H9 (cell line): ENCODE measurements at regions not wholly inside any gene's neighbourhood (a gene's known extent, or its start where the extent isn't known, plus 50 kb on each side); places are given as distances from the start of the nearest gene placed in this dataset.

ENCODE experiments used
- DNase-seq: peaks from one replicate; pipeline ENCODE4 v3.0.0-alpha.2; 2017
- H2AFZ ChIP-seq: one replicate; pipeline ENCODE4 v1.6.1; 2013; ENCODE audit warnings: mild to moderate bottlenecking, low read length, control low read depth, moderate library complexity
- H2AK5ac ChIP-seq: 2 replicates; pipeline ENCODE4 v1.6.1; 2013; ENCODE audit warnings: low read length, control low read depth, mixed read lengths; ENCODE audit not compliant: insufficient read length
- H2BK120ac ChIP-seq: one replicate; pipeline ENCODE4 v1.6.1; 2013; ENCODE audit warnings: low read depth, mild to moderate bottlenecking, low read length, control low read depth, inconsistent platforms; ENCODE audit not compliant: poor library complexity, severe bottlenecking
- H2BK12ac ChIP-seq: 2 replicates; pipeline ENCODE4 v1.6.1; 2013; ENCODE audit warnings: low read length, control low read depth, mixed read lengths, low read depth; ENCODE audit not compliant: insufficient read length
- H2BK15ac ChIP-seq: 2 replicates; pipeline ENCODE4 v1.6.1; 2013; ENCODE audit warnings: low read depth, low read length, control low read depth
- H2BK20ac ChIP-seq: one replicate; pipeline ENCODE4 v1.6.1; 2013; ENCODE audit warnings: low read depth, mild to moderate bottlenecking, low read length, control low read depth, inconsistent platforms; ENCODE audit not compliant: poor library complexity, severe bottlenecking
- H2BK5ac ChIP-seq: 2 replicates; pipeline ENCODE4 v1.6.1; 2013; ENCODE audit warnings: low read length, control low read depth, mixed read lengths; ENCODE audit not compliant: insufficient read length
- H3K14ac ChIP-seq: 2 replicates; pipeline ENCODE4 v1.6.1; 2013; ENCODE audit warnings: low read length, control low read depth; ENCODE audit not compliant: insufficient read depth
- H3K18ac ChIP-seq: 2 replicates; pipeline ENCODE4 v1.6.1; 2013; ENCODE audit warnings: low read depth, mild to moderate bottlenecking, mixed read lengths, low read length, control low read depth; ENCODE audit not compliant: insufficient read length
- H3K23ac ChIP-seq: 2 replicates; pipeline ENCODE4 v1.6.1; 2013; ENCODE audit warnings: low read length, control low read depth, mixed read lengths, low read depth; ENCODE audit not compliant: insufficient read length
- H3K23me2 ChIP-seq: 2 replicates; pipeline ENCODE4 v1.6.1; 2013; ENCODE audit warnings: low read depth, mild to moderate bottlenecking, mixed read lengths, low read length, control low read depth; ENCODE audit not compliant: insufficient read length, poor library complexity, severe bottlenecking
- H3K27ac ChIP-seq: 2 replicates; pipeline ENCODE4 v1.5.1; 2013; ENCODE audit warnings: low read length, control low read depth, mixed read lengths, low read depth; ENCODE audit not compliant: insufficient read length
- H3K27me3 ChIP-seq: 2 replicates; pipeline ENCODE4 v1.6.1; 2013; ENCODE audit warnings: low read length, control low read depth, inconsistent platforms; ENCODE audit not compliant: insufficient read depth
- H3K4ac ChIP-seq: 2 replicates; pipeline ENCODE4 v1.6.1; 2013; ENCODE audit warnings: low read depth, mild to moderate bottlenecking, control low read depth, inconsistent platforms, low read length, moderate library complexity
- H3K4me1 ChIP-seq: 2 replicates; pipeline ENCODE4 v1.6.1; 2013; ENCODE audit warnings: low read length, control low read depth, inconsistent platforms; ENCODE audit not compliant: insufficient read depth
- H3K4me2 ChIP-seq: 2 replicates; pipeline ENCODE4 v1.6.1; 2013; ENCODE audit warnings: low read length, control low read depth, mixed read lengths; ENCODE audit not compliant: insufficient read length, insufficient read depth
- H3K56ac ChIP-seq: 2 replicates; pipeline ENCODE4 v1.6.1; 2013; ENCODE audit warnings: low read depth, mild to moderate bottlenecking, mixed read lengths, low read length, control low read depth; ENCODE audit not compliant: insufficient read length
- H3K79me1 ChIP-seq: 2 replicates; pipeline ENCODE4 v1.6.1; 2013; ENCODE audit warnings: low read depth, mild to moderate bottlenecking, moderate library complexity, low read length, control low read depth, inconsistent platforms; ENCODE audit not compliant: insufficient read depth, poor library complexity, severe bottlenecking
- H3K79me2 ChIP-seq: 2 replicates; pipeline ENCODE4 v1.6.1; 2013; ENCODE audit warnings: low read length, control low read depth, inconsistent platforms; ENCODE audit not compliant: insufficient read depth
- H3K9ac ChIP-seq: 2 replicates; pipeline ENCODE4 v1.6.1; 2013; ENCODE audit warnings: low read length, control low read depth, mixed read lengths; ENCODE audit not compliant: insufficient read length; ENCODE audit errors: extremely low read depth
- H3K9me3 ChIP-seq: one replicate; pipeline ENCODE4 v1.6.1; 2013; ENCODE audit warnings: low read depth, low read length, inconsistent platforms; ENCODE audit not compliant: control insufficient read depth
- H3T11ph ChIP-seq: one replicate; pipeline ENCODE4 v1.6.1; 2013; ENCODE audit warnings: mild to moderate bottlenecking, low read length, control low read depth, inconsistent platforms
- H4K20me1 ChIP-seq: one replicate; pipeline ENCODE4 v1.6.1; 2013; ENCODE audit not compliant: control insufficient read depth, insufficient read length, insufficient read depth
- H4K5ac ChIP-seq: 2 replicates; pipeline ENCODE4 v1.6.1; 2013; ENCODE audit warnings: low read depth, mild to moderate bottlenecking, mixed read lengths, low read length, control low read depth; ENCODE audit not compliant: insufficient read length
- H4K8ac ChIP-seq: replicated peaks from 2 replicates; pipeline ENCODE4 v1.6.1; 2013; ENCODE audit warnings: low read length, control low read depth, mixed read lengths, low read depth; ENCODE audit not compliant: insufficient read length
- H4K91ac ChIP-seq: 2 replicates; pipeline ENCODE4 v1.6.1; 2013; ENCODE audit warnings: low read depth, mild to moderate bottlenecking, moderate library complexity, mixed read lengths, low read length, control low read depth; ENCODE audit not compliant: insufficient read length
- H3K27ac Mint-ChIP-seq, 3 experiments: 2 replicates in 2 of 3; 3 replicates in 1 of 3; pipeline ENCODE4 v1.8.0; 2020 to 2021; ENCODE audit warnings: mixed read lengths in 3 of 3, mild to moderate bottlenecking in 1 of 3, moderate library complexity in 1 of 3
- H3K27me3 Mint-ChIP-seq: 2 replicates; pipeline ENCODE4 v1.8.0; 2021; ENCODE audit warnings: low read depth, mild to moderate bottlenecking, moderate library complexity, mixed read lengths
- H3K36me3 Mint-ChIP-seq, 3 experiments: 2 replicates in 2 of 3; 3 replicates in 1 of 3; pipeline ENCODE4 v1.8.0; 2020 to 2021; ENCODE audit warnings: low read depth in 3 of 3, mixed read lengths in 3 of 3; ENCODE audit not compliant: insufficient read depth in 1 of 3
- H3K4me1 Mint-ChIP-seq, 2 experiments: 2 replicates each; pipeline ENCODE4 v1.8.0; 2020; ENCODE audit warnings: mixed read lengths in 2 of 2
- H3K4me3 Mint-ChIP-seq, 2 experiments: 2 replicates in 1 of 2; 3 replicates in 1 of 2; pipeline ENCODE4 v1.8.0; 2020 to 2021; ENCODE audit warnings: mild to moderate bottlenecking in 2 of 2, mixed read lengths in 2 of 2, moderate library complexity in 1 of 2
- H3K9me3 Mint-ChIP-seq, 2 experiments: 2 replicates in 1 of 2; 3 replicates in 1 of 2; pipeline ENCODE4 v1.8.0; 2020; ENCODE audit warnings: mild to moderate bottlenecking in 2 of 2, mixed read lengths in 2 of 2, moderate library complexity in 1 of 2
- WGBS: extraction: QIAGEN DNeasy Blood & Tissue Kit; methylation state at CpG from one replicate; pipeline ENCODE4 v1.1.7; 2013; ENCODE audit warnings: missing lambda C conversion rate, low lambda C conversion rate, mixed read lengths; ENCODE audit not compliant: insufficient read length; ENCODE audit errors: extremely low coverage; 5-methylcytosine and 5-hydroxymethylcytosine counted together
- TF ChIP-seq, protein P1 (sequence below): fragments of 200-600 bp; sonication (generic); conservative IDR thresholded peaks from 3 replicates; pipeline ENCODE4 v1.8.0; 2021; ENCODE audit warnings: antibody characterized with exemption, mild to moderate bottlenecking

GRCh38 chr3:8201886-8202285 is 299.7 kb upstream of the LMCD1 start:
- Histone ChIP-seq H4K5ac (no peak overlapping the region), H4K8ac (no peak overlapping the region), H2BK20ac (no peak overlapping the region), H2AFZ (no peak overlapping the region), H2BK120ac (no peak overlapping the region), H3K9me3 (no peaks in the 10 kb centered on the region), H3K14ac (no peak overlapping the region), H2BK15ac (no peak overlapping the region), H2AK5ac (no peak overlapping the region), H2BK5ac (no peak overlapping the region), H4K91ac (no peak overlapping the region), H3K79me1 (no peaks in the 10 kb centered on the region), H3K9ac (no peak overlapping the region), H3K4ac (no peak overlapping the region), H3K27me3 (no peaks in the 10 kb centered on the region), H3K18ac (no peak overlapping the region), H3K23me2 (no peaks in the 10 kb centered on the region), H4K20me1 (no peaks in the 10 kb centered on the region), H3K4me2 (no peak overlapping the region), H3K27ac (no peak overlapping the region), H3K23ac (no peak overlapping the region), H3K79me2 (no peaks in the 10 kb centered on the region), H3T11ph (no peak overlapping the region), H2BK12ac (no peak overlapping the region), H3K56ac (no peak overlapping the region), H3K4me1 (no peaks in the 10 kb centered on the region)
- Mint-ChIP-seq H3K27me3 (no peaks in the 10 kb centered on the region), H3K4me1 (no peaks in the 10 kb centered on the region; a peak in 1 of 4 replicates), H3K36me3 (no peaks in the 10 kb centered on the region), H3K9me3 (no peaks in the 10 kb centered on the region), H3K27ac (no peak overlapping the region), H3K4me3 (no peak overlapping the region)
- no CpG with 5 or more reads among the region's 4 CpGs for WGBS
- DNase-seq = no peak
- TF ChIP-seq, protein P1, sequence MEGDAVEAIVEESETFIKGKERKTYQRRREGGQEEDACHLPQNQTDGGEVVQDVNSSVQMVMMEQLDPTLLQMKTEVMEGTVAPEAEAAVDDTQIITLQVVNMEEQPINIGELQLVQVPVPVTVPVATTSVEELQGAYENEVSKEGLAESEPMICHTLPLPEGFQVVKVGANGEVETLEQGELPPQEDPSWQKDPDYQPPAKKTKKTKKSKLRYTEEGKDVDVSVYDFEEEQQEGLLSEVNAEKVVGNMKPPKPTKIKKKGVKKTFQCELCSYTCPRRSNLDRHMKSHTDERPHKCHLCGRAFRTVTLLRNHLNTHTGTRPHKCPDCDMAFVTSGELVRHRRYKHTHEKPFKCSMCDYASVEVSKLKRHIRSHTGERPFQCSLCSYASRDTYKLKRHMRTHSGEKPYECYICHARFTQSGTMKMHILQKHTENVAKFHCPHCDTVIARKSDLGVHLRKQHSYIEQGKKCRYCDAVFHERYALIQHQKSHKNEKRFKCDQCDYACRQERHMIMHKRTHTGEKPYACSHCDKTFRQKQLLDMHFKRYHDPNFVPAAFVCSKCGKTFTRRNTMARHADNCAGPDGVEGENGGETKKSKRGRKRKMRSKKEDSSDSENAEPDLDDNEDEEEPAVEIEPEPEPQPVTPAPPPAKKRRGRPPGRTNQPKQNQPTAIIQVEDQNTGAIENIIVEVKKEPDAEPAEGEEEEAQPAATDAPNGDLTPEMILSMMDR = no peak
